ENCODE measurements at regions not wholly inside any gene's neighbourhood (a gene's known extent, or its start where the extent isn't known, plus 50 kb on each side); places are given as distances from the start of the nearest gene placed in this dataset.

DNA sequence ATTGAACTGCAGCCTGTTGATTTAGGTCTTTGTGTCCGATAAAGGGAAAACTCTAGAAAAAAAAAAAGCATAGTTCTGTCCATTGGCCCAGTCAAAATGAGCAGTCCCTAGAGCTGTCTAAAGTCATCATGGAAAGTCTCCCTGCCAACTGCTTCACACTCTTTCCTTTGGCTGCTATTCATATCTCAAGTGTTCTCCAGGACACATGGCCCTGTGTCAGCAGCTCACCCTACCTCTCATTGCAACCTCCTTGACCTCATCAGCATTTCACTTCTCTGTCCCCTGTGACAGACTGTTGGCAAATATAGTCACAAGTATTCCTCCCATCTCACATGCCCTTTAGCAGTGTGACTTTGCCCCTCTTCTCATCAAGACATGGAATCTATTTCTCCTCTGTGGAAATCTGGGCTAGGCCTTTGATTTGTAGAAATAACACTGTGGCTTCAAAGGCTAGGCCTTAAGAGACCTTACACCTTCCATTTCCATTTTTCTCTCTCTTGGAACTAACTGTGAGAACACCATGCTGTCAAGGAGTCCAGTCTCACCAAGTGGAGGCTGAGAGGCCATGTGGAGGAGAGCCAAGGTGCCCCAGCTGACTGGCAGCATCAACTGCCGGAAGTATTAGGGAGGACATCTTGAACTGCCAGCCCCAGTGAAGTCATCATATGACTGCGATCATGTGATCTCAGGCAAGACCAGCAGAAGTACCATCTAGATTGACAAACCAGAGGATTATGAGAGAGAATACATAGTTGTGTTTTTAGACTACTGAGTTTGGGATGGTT, 149.4 kb upstream of the TARS1 start:
- TF ChIP-seq EP300 (IDR thresholded peaks at IDR 0.05; ENCODE audit: borderline replicate concordance) (no peak), YY1 (IDR thresholded peaks at IDR 0.05; ENCODE audit: low read depth) (no peak), RAD21 (IDR thresholded peaks at IDR 0.05; ENCODE audit: low read depth) (no peak), FOXM1 (IDR thresholded peaks at IDR 0.05; ENCODE audit: borderline replicate concordance, low read depth) (no peak)
